GM20000 (cell line): ENCODE measurements at regions not wholly inside any gene's neighbourhood (a gene's known extent, or its start where the extent isn't known, plus 50 kb on each side); places are given as distances from the start of the nearest gene placed in this dataset.

Source experiments
- DNase-seq: peaks from one replicate; pipeline ENCODE4 v3.0.0; 2012; ENCODE audit warnings: low spot score
- CTCF ChIP-seq: IDR thresholded peaks from 2 replicates; pipeline ENCODE4 v1.5.1; 2012; ENCODE audit warnings: mild to moderate bottlenecking, control low read depth; ENCODE audit errors: extremely low read depth, missing control alignments

- no peak for DNase-seq
- no peak for TF ChIP-seq CTCF
Observed at GRCh38 chr14:25111061-25111601, 61.2 kb upstream of the STXBP6 start.

- TF ChIP-seq CTCF: no peak
- DNase-seq: no peak
Observed at GRCh38 chr14:25110106-25110505, 60.2 kb upstream of the STXBP6 start.

DNA sequence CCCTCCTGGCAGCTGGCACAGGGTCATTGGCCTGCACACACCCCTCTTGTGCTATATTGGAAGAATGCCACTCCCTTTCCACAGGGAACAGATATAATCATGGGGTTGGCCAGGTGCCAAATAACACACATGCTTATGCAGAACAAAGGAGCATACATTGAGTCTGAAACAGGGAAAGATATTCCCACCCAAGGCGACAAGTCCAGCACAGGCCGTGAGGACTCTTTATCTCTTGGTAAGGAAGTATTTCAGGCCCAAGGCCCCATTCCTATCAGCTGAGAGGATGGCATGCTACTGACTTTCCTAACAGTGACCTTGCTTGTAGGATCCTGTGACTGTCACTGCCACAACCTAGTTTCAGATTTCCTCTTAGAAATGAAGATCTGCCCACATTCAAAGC is 59.0 kb upstream of the STXBP6 start:
- no peak for DNase-seq
- no peak for TF ChIP-seq CTCF

DNA sequence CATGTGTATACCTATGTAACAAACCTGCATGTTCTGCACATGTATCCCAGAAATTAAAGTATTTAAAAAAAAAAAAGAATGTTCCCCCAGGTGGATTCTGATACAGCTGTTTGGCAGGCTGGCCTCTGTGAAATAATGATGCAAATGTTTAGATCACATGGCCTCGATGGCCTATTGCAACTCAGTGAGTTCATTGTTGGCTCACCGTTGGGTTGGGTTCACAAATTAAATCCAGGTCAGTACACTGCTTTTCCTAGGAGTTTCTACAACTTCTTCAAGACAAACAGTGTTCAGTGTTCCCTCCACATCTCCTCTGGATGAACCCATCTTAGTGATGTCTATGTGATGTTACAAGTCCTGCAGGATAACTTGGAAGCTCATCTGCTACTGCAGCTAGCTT is 58.3 kb upstream of the STXBP6 start:
- no peak for DNase-seq
- TF ChIP-seq CTCF: no peak

DNA sequence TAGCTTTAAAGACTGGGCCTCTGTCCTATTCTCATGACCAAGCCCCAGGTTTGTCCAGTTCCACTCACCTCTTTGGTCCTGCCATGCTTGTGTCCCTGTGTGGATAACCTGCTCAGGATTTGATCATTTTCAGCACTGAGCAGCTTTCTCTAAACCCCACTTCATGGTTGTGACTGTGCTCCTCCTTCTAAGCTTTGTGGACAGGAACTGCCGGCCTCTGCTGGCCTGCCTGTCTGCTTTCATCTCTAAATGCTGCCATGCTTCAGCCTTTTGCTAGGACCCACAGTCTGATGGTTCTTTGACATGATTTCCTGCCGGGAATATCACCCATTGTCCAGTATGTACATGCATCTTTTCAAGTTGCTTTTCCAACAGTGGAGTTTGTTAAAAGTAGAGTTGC is 53.9 kb upstream of the STXBP6 start:
- no peak for TF ChIP-seq CTCF
- DNase-seq: no peak

DNA sequence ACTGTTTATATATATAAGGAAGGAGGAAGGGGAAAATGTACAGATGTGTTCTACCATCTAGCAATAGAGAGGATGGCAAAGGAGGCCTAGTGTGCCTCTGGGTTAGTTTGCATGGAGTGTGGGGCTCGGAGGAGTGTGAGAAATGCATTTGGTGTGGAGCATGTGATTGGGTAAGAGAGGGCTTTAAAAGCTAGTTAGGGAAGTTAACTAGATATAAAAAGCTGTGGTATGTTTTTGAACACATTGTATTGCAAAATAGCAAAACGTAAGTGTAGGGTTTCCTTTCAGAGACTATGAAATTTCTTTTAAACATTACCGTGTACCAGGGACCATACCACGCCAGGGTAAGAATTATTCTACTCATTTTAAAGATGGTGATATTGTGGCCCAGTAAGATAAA is 53.3 kb upstream of the STXBP6 start:
- DNase-seq: no peak
- TF ChIP-seq CTCF: no peak

GRCh38 chr14:25102788-25103187 is 52.8 kb upstream of the STXBP6 start:
- no peak for DNase-seq
- no peak for TF ChIP-seq CTCF
